GM18517 (cell line): ENCODE measurements at regions not wholly inside any gene's neighbourhood (a gene's known extent, or its start where the extent isn't known, plus 50 kb on each side); places are given as distances from the start of the nearest gene placed in this dataset.
"Not testable (repeated sequence)": the region's sequence is repeated elsewhere in the genome, so short reads cannot be mapped to it uniquely, and the experiment has no call there.

Experiments used
- ATAC-seq: cut with Tn5 transposase; IDR thresholded peaks from one replicate; pipeline ENCODE4 v1.9.1; 2021; ENCODE audit warnings: mild to moderate bottlenecking, moderate library complexity; ENCODE audit not compliant: unreplicated experiment

DNA sequence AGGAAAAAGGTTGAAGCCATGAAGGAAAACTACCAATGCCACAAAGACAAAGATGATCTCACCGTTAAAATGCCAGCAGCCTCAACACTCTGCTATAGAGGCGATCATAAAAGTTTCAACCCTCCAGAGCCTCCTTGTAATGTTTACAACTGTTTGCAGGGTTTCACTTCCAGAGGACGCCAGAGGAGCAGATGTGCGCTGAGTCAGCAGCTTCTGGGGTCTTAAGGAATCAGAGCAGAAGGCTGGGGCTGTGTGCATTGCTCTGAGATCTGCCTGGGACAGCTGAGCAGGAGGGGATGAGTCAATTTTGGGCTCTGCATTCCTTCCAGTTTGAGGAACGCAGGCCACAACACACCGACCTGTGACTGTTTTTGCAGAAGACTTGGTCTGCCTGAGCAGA, 98.3 kb downstream of the TMEM130 start:
- ATAC-seq = no peak

- no peak for ATAC-seq
Measured at GRCh38 chr7:98771941-98772603, 97.7 kb downstream of the TMEM130 start.

DNA sequence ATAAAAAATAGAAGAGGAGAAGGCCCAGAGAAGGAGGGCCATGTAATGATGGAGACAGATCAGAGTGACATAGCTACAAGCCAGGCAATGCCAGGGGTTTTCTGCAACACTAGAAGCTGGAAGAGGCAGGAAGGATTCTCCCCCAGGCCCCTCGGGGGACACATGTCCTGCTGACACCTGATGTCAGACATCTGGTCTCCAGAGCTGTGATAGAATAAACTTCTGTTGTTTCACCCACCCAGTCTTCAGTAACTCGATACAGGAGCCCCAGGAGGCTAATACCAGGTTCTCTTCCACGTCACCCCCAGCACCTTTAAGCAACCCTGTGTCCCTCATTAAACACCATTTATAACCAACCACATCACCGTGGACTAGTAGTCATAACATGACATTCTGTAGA, 94.9 kb downstream of the TMEM130 start:
- no peak for ATAC-seq

GRCh38 chr7:98777051-98777450, 92.8 kb downstream of the TMEM130 start:
- ATAC-seq = no peak

DNA sequence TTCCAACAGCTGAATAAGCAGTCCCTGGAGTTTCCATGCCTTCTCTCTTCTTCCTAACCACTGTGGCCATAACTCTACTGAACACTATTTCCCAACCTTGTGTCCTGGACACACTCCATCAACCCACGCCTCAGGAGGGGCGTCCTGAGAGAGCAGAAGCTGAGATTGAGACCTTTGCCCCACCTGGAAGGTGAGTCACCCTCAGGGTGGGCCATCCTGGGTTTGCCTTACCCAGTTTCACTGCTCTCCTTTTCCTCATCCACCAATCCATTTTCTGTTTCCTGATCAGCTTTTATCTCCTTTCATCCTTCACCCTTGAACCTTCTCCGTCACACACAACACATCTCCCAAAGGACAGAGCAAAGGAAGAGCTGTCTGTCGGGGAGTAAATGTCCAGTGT, 91.4 kb downstream of the TMEM130 start:
- ATAC-seq = no peak

DNA sequence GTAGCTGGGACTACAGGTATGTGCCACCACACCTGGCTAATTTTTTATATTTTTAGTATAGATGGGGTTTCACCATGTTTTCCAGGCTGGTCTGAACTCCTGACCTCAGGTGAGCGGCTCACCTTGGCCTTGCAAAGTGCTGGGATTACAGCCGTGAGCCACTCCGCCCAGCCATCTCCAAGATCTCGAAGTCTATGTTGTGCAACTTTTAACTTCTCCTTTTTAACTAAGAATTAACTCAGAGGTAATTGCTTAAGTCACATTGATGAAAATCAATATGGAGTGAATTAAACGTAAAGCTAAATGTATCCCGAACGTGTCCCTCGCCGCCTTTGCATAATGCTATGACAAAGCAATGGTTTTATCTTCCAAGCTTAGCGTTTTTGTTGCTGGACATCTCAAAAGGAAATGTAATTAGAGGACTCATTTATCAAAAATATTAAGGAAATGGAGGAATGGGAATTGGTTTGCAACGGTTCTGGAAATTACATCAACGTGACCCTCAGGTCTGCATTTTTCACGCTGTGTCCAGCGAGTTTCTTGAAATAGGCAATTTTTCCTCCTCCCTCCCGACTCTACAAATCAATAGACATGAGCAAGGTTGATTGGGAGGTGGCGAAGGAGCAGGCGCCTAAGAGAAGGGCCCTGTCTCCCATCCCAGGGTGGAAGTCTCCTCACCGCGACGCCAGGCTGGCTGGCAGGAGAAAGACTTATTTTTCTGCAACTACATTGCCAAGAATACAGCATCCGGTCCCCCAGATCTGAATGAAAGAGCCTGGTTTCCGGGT, 89.8 kb downstream of the TMEM130 start:
- ATAC-seq = no peak

GRCh38 chr7:98784216-98784785, 85.5 kb downstream of the TMEM130 start:
- no peak for ATAC-seq

DNA sequence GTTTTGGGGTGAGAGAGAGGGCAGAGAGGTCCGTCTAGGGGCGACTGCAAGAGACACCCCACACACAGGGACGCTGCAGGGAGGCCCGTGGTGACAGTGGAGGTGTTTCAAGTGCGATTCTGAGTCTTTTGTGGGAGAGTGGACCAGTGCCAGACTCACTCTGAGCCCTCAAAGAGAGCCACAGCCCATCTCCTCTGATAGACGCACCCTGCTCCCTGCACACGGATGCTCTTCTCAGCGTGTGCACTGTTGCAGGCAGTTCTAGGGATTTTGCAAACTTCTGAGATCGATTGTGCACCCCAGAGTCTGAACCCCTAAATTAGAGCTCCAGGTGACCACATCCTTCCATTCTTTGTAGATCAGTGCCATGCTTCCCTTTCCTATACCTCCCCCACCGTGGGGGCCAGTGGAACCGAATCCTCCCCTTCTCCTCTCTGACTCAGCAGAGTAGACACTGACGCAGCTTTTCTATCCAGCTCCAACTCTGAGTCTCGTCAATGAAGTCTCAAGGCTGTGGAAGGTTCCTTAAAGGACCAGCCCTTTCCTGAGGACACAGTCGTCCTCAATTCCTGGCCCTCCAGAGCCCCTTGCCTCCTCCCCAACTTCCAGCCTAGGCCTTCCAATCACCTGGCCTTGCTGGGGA, 83.8 kb downstream of the TMEM130 start:
- no peak for ATAC-seq

DNA sequence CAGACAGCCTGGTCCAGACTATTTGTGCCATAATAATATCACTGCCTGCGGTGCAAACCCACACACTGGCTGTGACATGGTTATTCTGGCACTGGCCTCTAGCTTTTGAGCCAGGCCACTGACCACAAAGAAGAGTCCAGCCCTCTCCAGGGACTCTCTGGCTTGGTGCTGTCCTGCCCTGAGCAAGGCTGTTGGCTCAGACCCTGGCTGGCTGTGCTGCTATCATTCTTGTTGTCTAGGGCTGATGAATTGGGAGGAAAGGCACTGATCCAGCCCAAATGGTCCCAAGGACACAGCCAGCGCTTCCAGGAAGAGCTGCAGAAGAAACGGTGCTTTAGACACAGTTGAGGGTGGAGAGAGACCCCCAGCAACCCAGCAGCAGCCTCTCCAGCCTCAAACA, 80.8 kb downstream of the TMEM130 start:
- ATAC-seq = no peak

- not testable (repeated sequence) for ATAC-seq
Measured at GRCh38 chr7:98794453-98794852, 75.4 kb downstream of the TMEM130 start.

DNA sequence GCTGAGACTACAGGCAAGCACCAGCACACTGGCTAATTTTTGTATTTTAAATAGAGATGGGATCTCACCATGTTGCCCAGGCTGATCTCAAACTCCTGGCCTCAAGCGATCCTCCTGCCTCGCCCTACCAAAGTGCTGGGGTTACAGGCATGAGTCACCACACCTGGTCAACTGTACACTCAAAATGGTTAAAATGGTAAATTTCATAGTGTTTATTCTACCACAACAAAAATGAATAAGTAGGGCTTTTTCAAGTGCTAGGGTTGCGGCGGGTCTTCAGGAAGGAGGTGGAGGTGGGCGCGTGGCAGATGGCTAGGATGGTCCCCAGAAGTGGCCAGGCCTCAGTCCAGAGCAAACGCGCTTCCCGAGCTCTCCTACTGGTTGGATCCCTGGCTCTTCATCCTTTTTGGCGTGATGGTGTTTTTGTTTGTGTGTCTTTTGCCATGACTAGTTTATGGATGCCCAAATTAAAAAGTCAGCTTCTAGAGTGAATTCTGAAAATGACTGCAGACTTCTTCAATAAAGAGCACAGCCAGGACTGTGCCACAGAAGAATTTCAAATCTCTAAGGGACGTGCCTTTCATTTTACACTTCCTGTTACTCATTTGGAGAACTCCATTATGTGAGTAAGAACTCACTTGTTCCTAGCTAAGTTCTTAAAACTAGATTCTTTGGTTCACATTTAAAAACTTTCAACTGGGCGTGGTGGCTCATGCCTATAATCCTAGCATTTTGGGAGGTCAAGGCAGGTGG, 73.9 kb downstream of the TMEM130 start:
- ATAC-seq = peak; percentile 79
